ENCODE measurements at regions not wholly inside any gene's neighbourhood (a gene's known extent, or its start where the extent isn't known, plus 50 kb on each side); places are given as distances from the start of the nearest gene placed in this dataset.

DNA sequence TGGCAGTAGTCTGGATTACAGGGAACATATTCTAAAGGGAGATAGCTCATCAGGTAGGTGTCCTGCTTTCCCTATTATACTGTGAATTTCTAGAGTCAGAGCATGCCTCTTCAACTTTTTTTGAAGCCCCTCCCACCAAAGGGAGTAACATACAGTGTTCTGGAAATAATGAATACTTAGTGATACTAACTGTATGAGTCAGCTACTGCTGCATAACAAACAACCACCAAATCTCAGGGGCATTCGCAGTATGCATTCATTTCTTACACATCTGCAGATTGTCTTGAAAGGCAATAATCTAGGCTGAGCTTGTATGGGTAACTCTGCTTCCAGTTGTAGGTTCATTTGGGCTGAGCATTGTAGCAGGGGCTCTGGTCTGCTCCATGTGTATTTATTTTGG is 409.7 kb upstream of the SPRED2 start:
- DNase-seq (ENCODE audit: low spot score): no peak

DNA sequence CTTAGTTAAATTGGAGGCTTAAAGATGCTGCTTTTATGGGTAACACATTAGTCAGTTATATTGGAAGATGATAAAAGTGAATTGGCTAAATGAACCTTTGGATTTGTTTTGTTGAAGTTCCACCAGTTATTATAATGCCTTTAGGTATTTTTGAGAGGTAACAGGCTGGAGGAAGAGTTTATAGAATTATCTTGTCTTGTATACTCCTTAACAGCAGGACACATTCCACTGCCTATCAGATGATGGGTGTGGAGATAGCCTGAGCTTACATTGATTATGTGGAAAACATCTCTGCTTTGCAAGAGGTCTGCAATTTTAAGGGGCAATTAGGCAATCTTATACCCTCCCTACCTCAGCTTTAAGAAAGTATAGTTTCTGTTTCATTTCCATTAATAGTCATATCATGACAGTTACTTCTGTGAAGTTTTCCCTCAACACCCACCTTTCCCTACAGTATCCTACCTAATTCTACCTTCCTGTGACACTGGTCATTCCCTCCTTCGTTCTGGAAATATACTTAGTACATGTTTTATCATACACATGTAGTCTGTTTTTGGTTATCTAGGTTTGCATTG is 403.7 kb upstream of the SPRED2 start:
- DNase-seq (ENCODE audit: low spot score): no peak

DNA sequence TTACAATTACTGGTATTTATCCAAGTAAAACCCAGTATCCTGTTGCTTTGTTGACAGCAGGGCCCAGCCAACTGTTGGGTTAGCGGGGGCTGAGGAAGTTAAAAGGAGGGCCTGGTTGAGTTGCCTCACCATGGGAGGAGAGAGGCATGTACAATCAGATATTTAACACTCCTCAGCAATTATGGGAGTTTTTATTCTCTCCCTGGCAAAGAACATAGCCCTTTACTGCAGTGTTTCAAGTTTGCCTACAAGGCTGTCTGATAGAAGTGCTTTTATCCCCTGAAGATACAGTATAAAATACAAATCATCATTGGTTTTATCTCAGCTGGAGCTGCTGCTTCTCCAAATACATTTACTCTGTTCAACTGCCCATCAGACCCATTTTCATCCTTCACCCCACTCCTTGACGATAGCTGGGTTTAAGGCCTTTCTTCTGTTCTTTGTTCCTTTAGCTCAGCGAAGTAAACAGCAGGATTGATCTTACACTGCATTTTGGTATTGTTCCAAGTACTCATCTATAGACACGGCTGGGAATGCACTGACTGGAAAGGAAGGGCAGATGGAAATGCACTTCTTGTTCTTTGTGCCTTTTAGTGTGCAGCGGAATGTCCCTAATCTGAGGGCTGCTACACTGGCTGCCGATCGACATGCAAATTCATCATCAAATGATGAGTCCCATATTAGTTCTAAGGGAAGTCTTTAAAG is 402.5 kb upstream of the SPRED2 start:
- no peak for DNase-seq (ENCODE audit: low spot score)

DNA sequence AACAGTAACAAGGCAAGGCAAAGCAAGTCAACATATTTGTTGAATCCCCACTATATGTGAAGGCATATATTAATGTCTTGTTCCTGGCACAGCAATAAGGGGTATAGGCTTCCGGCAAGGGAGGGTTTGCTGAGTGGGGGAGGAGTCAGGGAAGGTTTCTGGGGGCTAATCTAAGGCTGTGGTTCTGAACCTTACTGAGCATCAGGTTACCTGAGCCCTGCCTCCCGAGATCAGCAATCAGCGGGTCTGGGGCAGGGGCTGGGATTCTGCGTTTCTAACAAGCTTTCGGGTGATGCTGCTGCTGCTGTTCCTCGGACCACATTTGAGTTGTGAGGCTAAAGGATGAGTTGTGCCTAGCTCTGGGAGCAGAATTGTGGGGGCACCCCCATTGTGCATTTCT is 401.7 kb upstream of the SPRED2 start:
- no peak for DNase-seq (ENCODE audit: low spot score)

DNA sequence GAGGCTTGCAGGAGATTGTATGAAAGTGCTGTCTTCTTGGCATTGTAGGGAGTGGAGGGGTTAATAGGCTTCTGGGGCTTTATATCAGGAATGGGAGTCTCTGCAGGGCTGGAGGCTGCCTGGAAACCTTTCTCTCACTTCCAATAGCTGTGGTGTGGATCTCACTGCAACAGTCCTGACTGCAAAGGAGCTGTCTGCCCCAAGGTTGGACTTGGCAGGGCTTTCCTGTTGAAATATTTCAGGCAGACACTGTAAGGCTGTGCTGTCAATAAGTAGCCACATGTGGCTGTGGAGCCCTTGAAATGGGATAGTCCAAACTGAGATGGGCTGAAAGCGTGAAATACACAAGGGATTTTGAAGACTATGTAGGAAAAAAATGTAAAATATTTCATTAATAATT is 399.1 kb upstream of the SPRED2 start:
- no peak for DNase-seq (ENCODE audit: low spot score)

DNA sequence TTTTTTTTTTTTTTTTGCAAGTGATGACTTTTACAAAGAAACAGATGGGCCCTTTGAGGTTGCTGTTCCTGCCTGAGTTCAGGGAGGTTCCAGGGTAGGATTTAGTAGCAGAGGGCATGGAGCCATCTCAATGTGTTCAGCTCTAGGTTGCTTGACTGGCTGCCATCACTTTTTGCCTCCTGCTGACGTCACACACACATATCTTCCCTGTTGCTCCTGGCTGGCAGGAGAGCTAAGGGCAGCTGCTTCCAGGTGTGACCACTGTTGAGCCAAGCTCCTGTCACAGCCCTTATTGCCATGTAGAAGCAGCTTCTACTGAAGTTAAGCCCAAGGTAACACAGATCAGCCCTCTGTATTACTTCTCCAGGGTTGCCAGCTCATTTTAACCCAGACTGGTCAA is 394.2 kb upstream of the SPRED2 start:
- DNase-seq (ENCODE audit: low spot score): no peak

DNA sequence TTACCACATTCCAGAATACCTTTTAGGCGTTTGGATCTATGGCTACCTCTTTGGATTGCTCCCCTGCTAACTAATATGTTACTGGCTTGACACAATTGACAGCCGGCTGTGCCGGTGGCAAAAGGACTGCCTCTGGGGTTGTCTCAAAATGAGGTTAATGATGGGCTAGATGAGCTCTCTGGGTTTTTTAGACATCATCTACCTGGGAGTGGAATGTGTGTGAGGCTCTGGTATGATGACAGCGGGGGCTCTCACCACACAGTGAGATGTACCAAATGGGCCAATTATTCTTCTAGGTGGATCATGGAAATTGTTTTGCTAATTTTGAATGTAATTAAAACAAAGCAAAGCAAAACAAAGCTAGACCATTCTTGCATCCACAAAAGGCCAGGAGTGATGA is 391.1 kb upstream of the SPRED2 start:
- DNase-seq (ENCODE audit: low spot score): no peak

DNA sequence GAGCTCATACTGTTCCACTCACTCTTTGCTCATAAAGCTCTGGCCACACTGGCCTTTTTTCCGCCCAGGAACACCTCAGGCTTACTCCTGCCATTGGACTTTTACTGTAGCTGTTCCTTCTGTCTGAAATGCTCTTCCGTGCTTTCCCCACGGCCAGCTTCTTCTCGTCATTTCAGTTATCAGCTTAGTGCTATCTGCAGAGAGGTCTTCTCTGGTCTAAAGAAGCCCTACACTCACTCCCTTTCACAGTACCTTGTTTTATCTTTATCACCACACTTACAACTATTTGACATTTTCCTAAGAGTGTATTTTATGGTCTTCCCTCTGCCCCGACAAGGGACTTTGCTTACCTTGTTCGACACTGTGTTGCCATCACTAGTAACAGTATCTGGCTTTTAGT is 388.1 kb upstream of the SPRED2 start:
- no peak for DNase-seq (ENCODE audit: low spot score)

DNA sequence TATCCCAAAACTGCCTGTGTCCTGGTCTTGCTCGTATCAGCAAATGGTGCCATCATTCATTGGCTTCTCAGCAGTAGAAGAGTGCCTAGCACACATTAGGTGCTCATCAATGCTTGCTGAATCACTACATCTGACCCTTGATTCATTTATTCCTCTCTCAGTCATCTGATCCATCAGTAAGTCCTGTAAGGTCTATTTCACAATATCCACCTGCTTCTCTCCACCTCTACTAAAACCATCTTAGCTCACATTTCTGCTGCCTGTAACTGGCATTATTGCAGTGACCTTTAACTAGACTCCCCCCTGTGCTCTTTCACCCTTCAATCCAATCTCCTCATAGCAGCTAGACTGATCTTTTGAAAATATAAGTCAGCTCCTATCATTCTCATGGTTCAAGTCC is 387.6 kb upstream of the SPRED2 start:
- no peak for DNase-seq (ENCODE audit: low spot score)

DNA sequence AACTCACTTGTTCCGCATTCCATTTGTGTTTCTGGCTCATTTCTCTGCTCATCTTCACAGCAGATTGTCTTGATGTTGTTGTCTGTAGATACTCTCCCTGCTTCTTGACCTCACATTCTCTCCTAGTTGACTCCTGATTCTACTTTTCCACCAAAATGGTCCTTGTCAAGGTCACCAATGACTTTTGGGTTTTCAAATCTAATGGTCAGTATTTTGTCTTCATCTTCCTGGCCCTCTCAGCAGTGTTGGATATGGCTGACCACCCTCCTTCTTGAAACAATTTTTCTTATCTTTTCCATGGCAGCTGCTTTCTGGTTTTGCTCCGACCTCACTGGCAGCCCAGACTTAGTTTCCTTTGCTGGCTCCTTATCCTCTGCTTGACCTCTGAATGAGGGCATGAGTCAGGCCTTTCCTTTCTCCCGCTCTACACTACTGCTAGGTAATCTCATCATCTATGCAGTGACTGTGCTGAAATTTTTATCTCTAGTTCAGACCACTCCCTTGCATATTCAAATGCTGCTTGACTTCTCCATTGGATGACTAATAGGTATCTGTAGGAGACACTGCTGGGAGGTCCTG is 386.6 kb upstream of the SPRED2 start:
- no peak for DNase-seq (ENCODE audit: low spot score)

DNA sequence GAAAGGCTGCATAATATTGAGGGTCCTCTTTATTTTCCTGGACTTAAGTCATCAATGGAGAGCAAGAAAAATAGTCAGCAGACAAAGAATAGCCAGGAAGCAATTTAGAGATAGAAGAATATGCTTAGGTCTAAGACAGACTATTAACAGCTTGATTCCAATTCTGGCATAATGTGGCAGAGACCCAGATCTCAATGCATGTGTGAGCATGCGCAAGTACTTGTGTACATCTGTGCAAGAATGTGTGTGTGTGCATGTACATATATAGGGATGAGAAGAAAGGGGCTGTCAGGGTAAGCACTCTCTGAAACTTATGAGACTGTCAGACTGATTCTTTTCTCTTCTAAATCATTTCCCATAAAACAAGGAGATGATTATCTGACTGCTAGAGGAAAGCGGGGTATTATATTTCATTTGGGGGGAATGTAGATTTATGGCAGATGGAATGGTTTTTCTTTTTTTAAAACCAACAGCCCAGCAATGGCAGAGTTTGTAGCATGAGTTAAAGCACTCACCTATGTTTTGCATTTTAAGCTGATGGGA is 381.3 kb upstream of the SPRED2 start:
- DNase-seq (ENCODE audit: low spot score): no peak

DNA sequence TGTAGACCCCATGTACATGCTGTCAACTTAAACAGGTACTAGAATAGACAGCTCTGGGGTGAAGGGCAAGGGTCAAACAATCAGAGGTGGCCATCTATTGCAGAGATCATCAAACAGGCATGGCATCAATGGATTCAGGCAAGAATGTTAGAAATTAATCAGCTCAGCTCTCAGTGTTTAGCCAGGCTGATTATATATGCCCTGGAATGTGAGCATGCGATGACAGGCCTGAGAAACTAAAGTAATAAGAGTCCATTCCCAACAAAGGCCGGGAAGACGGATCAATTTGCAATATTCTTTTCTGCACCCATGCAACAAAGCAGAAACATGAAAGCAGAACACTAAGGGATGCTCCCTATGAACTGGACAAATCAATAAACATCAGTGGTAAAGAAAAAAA is 380.5 kb upstream of the SPRED2 start:
- DNase-seq (ENCODE audit: low spot score): no peak

DNA sequence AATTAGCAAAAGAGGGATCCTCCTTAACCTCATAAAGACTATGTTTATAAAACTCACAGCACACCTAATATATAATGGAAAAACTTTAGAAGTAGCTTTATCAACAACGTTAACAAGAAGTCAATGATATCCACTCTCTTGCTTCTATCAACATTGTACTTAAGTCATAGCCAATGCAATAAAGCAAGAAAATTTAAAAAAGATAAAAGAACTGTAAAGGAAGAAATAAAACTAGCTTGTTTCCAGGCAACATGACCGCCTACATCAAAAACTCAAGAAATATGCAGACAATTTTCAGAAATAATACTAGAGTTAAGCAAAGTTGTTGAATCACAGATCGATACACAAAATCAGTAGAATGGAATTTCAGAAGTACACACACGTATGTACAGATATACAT is 375.5 kb upstream of the SPRED2 start:
- DNase-seq (ENCODE audit: low spot score): no peak

DNA sequence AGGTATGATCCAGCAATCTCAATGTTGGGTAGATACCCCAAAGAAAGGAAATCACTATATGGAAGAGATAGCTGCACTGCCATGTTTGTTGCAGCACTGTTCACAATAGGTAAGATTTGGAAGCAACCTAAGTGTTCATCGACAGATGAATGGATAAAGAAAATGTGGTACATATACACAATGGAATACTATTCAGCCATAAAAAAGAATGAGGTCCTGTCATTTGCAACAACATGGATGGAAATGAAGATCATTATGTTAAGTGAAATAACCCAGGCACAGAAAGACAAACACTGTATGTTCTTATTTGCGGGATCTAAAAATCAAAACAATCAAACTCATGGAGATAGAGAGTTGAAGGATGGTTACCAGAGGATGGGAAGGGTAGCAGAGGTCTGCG is 372.4 kb upstream of the SPRED2 start:
- DNase-seq (ENCODE audit: low spot score): no peak

DNA sequence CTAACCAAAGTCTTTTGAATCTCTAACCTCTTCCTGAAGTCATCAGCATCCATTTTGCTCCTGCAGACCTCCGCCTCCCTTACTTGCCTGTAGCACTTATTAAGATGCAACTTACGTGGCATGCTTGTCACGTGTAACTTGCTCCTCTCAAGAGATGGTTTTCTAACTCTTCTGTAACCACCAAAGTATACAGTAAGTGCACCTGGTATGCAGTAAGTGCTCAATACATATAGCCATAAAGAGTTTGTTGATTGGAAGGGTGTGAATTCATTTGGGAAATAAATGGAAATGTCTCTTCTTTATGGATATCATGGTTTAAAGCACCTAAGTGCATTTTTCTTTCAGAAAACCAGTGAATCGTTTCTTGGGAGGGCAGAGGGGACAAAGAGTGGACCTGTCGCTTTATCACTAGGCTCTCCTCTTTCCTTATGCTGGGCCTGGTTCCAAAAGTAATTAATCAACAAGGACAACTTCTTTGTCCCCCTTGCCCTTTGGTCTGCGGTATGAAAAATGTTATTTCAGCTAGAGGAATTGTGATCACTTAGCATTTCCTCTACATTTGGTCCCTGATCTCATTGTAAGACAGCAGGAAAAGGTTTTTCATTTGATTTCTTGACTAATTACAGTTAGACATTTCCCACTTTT is 370.0 kb upstream of the SPRED2 start:
- no peak for DNase-seq (ENCODE audit: low spot score)

DNA sequence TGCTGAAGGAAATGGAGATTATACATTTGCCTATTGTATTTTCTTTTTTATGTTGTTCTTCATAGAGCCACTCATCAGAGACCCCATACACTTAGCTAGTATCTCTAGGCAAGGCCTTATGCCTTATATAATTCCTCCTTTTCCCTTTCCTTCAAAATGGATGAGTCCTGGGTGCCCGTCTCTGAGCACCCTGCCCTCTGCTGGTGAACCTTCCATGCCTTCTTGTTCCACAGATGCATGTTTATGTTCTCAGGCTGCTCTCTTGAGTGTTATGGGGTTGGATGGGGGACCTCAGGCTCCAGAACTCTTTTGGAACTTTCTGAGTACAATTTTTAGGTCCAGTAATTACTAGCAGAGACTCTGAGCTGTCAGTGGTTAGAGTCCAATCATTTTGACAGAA is 368.6 kb upstream of the SPRED2 start:
- peak; percentile 15 for DNase-seq (ENCODE audit: low spot score)

DNA sequence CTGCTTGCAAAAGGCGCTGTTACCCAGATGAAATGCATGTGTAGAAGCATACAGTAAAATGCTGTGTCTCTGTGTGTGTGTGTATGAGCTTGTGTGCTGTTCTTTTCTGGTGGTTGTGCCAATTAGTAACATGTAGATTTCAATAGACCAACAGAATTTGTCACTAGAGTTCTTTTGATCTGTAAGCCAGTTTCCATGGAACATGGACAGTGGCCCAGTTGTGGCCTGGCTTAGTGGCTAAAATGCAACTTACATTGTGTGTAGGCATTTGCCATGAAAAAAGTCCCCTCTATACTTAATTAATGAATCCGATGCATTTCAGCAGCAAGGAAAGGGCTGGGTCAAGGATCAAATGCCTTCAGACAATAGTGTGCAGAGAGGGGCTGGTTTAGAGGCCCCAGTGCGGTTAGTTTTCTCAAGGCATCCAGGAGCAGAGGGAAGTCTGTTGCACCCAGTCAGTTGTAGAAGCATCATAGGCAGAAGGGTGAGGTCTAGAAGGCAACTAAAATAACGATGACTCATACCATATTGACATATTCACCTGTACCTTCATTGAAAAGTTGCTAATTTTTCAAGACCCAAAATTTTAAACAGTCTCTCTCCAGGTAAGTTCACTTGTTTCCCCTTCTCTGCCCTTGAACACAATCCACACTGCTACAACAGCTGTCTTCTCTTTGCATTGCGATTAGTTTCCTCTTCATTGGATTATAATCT is 366.9 kb upstream of the SPRED2 start:
- no peak for DNase-seq (ENCODE audit: low spot score)

DNA sequence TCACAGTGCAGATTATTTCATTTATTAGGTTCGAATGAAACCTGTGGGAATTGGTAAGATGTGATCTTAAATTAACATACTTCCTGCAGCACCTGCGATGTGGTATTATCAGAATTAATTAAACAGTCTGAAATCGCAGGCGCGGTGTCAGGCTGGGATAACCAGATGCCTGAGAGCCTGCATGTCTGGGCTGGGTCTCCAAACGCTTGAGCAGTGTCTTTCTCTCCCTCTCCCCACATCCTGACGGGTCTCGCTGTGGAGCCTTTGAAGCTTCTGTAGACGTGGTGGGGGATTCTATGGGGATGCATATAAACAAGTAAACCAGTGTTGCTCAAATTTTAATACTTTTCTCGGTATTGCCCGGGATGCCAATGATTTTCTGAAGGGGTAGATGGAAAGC is 366.2 kb upstream of the SPRED2 start:
- no peak for DNase-seq (ENCODE audit: low spot score)

DNA sequence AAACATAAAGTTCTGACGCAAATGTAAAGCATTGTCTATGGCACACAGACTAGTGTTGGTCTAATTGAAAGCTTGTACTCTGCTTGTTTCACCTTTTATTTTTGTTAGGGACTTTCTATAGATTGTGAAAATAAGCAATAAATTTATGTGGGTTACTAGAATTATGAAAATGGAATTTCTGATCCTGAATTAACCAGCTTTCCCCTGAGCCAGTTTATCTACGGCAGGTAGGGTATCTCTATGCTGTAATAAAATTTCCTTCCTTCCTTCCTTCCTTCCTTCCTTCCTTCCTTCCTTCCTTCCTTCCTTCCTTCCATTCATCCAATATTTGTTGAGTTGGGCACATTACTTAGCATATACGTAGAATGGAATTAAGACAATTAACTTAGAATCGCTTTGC is 362.6 kb upstream of the SPRED2 start:
- DNase-seq (ENCODE audit: low spot score): no peak

DNA sequence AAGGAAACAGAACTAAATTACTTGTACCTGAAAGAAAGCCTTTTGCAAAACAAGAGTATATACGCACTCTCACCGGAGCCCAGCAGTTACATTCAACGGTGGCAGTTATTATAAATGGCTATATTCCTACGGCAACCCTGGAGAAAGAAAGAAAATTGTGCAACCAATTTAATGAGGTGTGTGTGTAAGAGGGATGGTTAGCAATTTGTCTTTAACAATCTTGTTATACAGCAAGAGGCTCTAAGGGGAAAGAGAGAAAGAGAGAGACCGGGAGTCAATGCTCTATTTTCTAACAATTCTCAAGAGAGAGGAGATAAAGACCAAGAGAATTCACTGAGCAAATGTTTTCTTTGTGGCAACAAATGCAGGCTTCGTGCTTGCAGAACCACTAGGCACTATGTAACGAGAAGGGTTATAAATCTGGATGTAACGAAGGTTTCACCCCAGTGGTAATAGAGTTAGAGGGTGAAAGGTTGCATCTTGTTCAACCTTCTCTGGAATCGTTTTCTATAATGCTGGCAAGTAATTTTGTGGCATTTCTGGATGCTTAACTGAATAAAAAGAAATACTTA is 359.1 kb upstream of the SPRED2 start:
- DNase-seq (ENCODE audit: low spot score): no peak

DNA sequence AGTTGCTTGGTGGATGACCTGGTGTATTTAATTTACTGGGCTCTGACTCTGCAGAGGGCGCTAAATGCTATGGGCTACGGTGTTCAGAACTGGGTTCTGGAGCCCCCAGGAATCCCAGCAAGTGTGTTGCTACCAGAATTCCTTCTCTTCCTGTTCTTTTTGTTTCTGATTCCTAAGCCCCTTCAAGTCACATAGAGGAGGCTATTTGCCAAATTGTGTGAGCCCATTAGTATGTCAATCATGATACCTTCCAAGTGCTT is 358.2 kb upstream of the SPRED2 start:
- DNase-seq (ENCODE audit: low spot score): no peak

DNA sequence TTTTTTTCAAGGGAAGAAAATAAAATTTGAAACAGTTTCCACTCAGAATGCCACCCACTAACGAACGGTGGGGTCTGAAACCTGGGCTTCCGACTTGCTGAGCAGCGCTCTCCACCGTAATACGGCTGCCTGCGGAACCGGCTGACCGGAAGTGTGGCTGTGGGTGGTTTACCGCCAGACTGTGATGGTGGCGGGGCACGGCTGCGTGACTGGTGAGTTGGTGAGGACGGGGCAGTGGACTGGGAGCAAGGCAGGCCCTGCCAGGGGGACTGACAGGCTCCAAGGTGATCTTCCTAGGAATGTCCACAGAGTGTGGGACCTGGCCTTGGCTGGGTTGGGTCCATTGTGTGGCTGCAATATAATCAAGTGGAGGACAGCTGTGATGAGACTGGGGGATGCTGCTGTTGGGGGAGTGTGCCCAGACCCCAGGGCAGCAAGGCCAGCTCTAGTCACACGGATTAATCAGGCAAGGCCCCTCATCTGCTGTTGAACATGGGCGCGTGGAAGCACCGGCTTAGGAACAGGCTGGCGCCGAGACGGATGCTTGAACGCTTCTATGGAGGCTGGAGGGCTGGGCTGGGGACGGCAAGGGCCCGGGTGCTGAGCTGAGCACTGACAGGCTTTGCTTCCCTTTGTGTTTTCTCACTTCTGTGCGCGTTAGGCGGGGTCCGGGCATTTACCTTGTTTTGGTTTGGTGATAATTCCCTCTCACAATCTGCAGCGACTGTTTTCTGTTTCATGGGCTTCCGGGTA is 357.7 kb upstream of the SPRED2 start:
- no peak for DNase-seq (ENCODE audit: low spot score)

All from HuH-7 (cell line).